Hepatocyte (in vitro differentiated cells): ENCODE measurements at regions not wholly inside any gene's neighbourhood (a gene's known extent, or its start where the extent isn't known, plus 50 kb on each side); places are given as distances from the start of the nearest gene placed in this dataset.

Experiments
- DNase-seq: peaks from one replicate; pipeline ENCODE4 v3.0.0-alpha.2; 2016; ENCODE audit warnings: low spot score
- H2AFZ ChIP-seq: fragments of 200-600 bp; sonication (generic); 2 replicates; pipeline ENCODE4 v1.6.0; 2016; ENCODE audit warnings: antibody characterized with exemption, mild to moderate bottlenecking
- H3K27ac ChIP-seq: fragments of 200-600 bp; sonication (generic); 2 replicates; pipeline ENCODE4 v1.5.1; 2016; ENCODE audit warnings: mild to moderate bottlenecking
- H3K27me3 ChIP-seq: fragments of 200-600 bp; sonication (generic); 2 replicates; pipeline ENCODE4 v1.6.1; 2016
- H3K36me3 ChIP-seq: fragments of 200-600 bp; sonication (generic); replicated peaks from 2 replicates; pipeline ENCODE4 v1.5.1; 2016; ENCODE audit warnings: low read depth; ENCODE audit not compliant: insufficient read depth
- H3K4me1 ChIP-seq: fragments of 200-600 bp; sonication (generic); 2 replicates; pipeline ENCODE4 v1.5.1; 2016; ENCODE audit warnings: mild to moderate bottlenecking, moderate library complexity; ENCODE audit not compliant: insufficient read depth
- H3K4me2 ChIP-seq: fragments of 200-600 bp; sonication (generic); 2 replicates; pipeline ENCODE4 v1.6.0; 2016
- H3K4me3 ChIP-seq: fragments of 200-600 bp; sonication (generic); 2 replicates; pipeline ENCODE4 v1.5.1; 2016; ENCODE audit warnings: mild to moderate bottlenecking
- H3K79me2 ChIP-seq: fragments of 200-600 bp; sonication (generic); 2 replicates; pipeline ENCODE4 v1.6.0; 2017; ENCODE audit warnings: mild to moderate bottlenecking
- H3K9me2 ChIP-seq: fragments of 200-600 bp; sonication (generic); replicated peaks from 2 replicates; pipeline ENCODE4 v1.6.0; 2017; ENCODE audit warnings: mild to moderate bottlenecking; ENCODE audit not compliant: insufficient read depth
- H3K9me3 ChIP-seq: fragments of 200-600 bp; sonication (generic); 2 replicates; pipeline ENCODE4 v1.5.1; 2016; ENCODE audit warnings: low read depth, mild to moderate bottlenecking
- H4K20me1 ChIP-seq: fragments of 200-600 bp; sonication (generic); 2 replicates; pipeline ENCODE4 v1.6.0; 2016; ENCODE audit warnings: mild to moderate bottlenecking; ENCODE audit not compliant: insufficient read depth, poor library complexity, severe bottlenecking
- CTCF ChIP-seq: fragments of 200-600 bp; sonication (generic); IDR thresholded peaks from 2 replicates; pipeline ENCODE4 v1.5.1; 2016; ENCODE audit warnings: antibody characterized with exemption, mild to moderate bottlenecking; ENCODE audit not compliant: poor library complexity
- EZH2 ChIP-seq: fragments of 200-600 bp; sonication (generic); IDR thresholded peaks from 2 replicates; pipeline ENCODE4 v1.6.1; 2016; ENCODE audit warnings: antibody characterized with exemption, mild to moderate bottlenecking, borderline replicate concordance
- EZH2phosphoT487 ChIP-seq: fragments of 200-600 bp; sonication (generic); IDR thresholded peaks from one replicate; pipeline ENCODE4 v1.6.1; 2018; ENCODE audit warnings: antibody characterized with exemption, mild to moderate bottlenecking, low read depth, moderate library complexity; ENCODE audit not compliant: unreplicated experiment, severe bottlenecking
- WGBS: methylation state at CpG from one replicate; pipeline ENCODE4 v1.1.6; 2016; ENCODE audit warnings: low lambda C conversion rate; ENCODE audit errors: missing lambda C conversion rate; 5-methylcytosine and 5-hydroxymethylcytosine counted together

GRCh38 chr14:25666877-25667276, 616.9 kb upstream of the STXBP6 start:
- no peak overlapping the region for H3K27ac ChIP-seq
- H3K36me3 ChIP-seq = no peaks in the 10 kb centered on the region
- H3K4me2 ChIP-seq = no peak overlapping the region
- H3K4me1 ChIP-seq = no peaks in the 10 kb centered on the region
- no peak overlapping the region for H2AFZ ChIP-seq
- H3K9me3 ChIP-seq = no peaks in the 10 kb centered on the region
- no peak overlapping the region for H3K4me3 ChIP-seq
- H4K20me1 ChIP-seq = no peaks in the 10 kb centered on the region
- no peak for DNase-seq
- no peaks in the 10 kb centered on the region for H3K9me2 ChIP-seq
- 79% methylated on average over 4 of the region's 4 CpGs for WGBS
- TF ChIP-seq EZH2phosphoT487 (no peak), CTCF (no peak), EZH2 (no peak)
- H3K79me2 ChIP-seq = no peaks in the 10 kb centered on the region
- no peaks in the 10 kb centered on the region for H3K27me3 ChIP-seq

GRCh38 chr14:25658988-25659387, 609.0 kb upstream of the STXBP6 start:
- no peaks in the 10 kb centered on the region for H3K9me2 ChIP-seq
- TF ChIP-seq EZH2 = no peak
- TF ChIP-seq EZH2phosphoT487 = no peak
- no peak for TF ChIP-seq CTCF

GRCh38 chr14:25630447-25630846, 580.5 kb upstream of the STXBP6 start:
- Histone ChIP-seq H3K4me3 (no peak overlapping the region), H3K4me1 (no peaks in the 10 kb centered on the region), H2AFZ (no peak overlapping the region), H4K20me1 (no peaks in the 10 kb centered on the region), H3K9me3 (no peaks in the 10 kb centered on the region), H3K4me2 (no peak overlapping the region), H3K79me2 (no peaks in the 10 kb centered on the region), H3K27me3 (no peaks in the 10 kb centered on the region), H3K27ac (no peak overlapping the region), H3K36me3 (no peaks in the 10 kb centered on the region), H3K9me2 (no peaks in the 10 kb centered on the region)
- DNase-seq = no peak
- TF ChIP-seq EZH2 (no peak), EZH2phosphoT487 (no peak), CTCF (no peak)
- whole genome bisulfite sequencing = 43% methylated on average over 2 of the region's 2 CpGs

More at GRCh38 chr14:25658988-25659387, 609.0 kb upstream of the STXBP6 start:
- Histone ChIP-seq H3K4me2 (no peak overlapping the region), H3K27ac (no peak overlapping the region), H3K9me3 (no peaks in the 10 kb centered on the region), H3K79me2 (no peaks in the 10 kb centered on the region), H3K27me3 (no peaks in the 10 kb centered on the region), H4K20me1 (no peaks in the 10 kb centered on the region), H3K4me3 (no peak overlapping the region), H2AFZ (no peak overlapping the region), H3K36me3 (no peaks in the 10 kb centered on the region), H3K4me1 (no peaks in the 10 kb centered on the region)
- no peak for DNase-seq
- 75% methylated on average over 2 of the region's 2 CpGs for WGBS

- H3K36me3 ChIP-seq = no peaks in the 10 kb centered on the region
- H3K9me3 ChIP-seq = no peaks in the 10 kb centered on the region
- no peaks in the 10 kb centered on the region for H3K79me2 ChIP-seq
- no peaks in the 10 kb centered on the region for H3K4me1 ChIP-seq
- H3K9me2 ChIP-seq = no peaks in the 10 kb centered on the region
- TF ChIP-seq EZH2 (no peak), EZH2phosphoT487 (no peak), CTCF (no peak)
- no peak for DNase-seq
- H3K4me3 ChIP-seq = no peak overlapping the region
- 91% methylated on average over 2 of the region's 2 CpGs for WGBS
- no peak overlapping the region for H2AFZ ChIP-seq
- no peaks in the 10 kb centered on the region for H3K27me3 ChIP-seq
- H4K20me1 ChIP-seq = no peaks in the 10 kb centered on the region
- H3K27ac ChIP-seq = no peak overlapping the region
- no peak overlapping the region for H3K4me2 ChIP-seq
Measured at GRCh38 chr14:25628978-25629377, 579.0 kb upstream of the STXBP6 start.
